HG02588 (cell line): ENCODE measurements at regions not wholly inside any gene's neighbourhood (a gene's known extent, or its start where the extent isn't known, plus 50 kb on each side); places are given as distances from the start of the nearest gene placed in this dataset.
"Not testable (repeated sequence)": the region's sequence is repeated elsewhere in the genome, so short reads cannot be mapped to it uniquely, and the experiment has no call there.

Experiments used
- ATAC-seq: cut with Tn5 transposase; IDR thresholded peaks from one replicate; pipeline ENCODE4 v1.9.1; 2021; ENCODE audit warnings: mild to moderate bottlenecking, moderate library complexity; ENCODE audit not compliant: unreplicated experiment

- no peak for ATAC-seq
These were observed 482.7 kb downstream of the SIPA1L2 start for GRCh38 chr1:232147215-232147614.

- ATAC-seq: no peak
These were observed 483.4 kb downstream of the SIPA1L2 start for GRCh38 chr1:232146514-232146913.

- ATAC-seq: no peak
These were observed 484.2 kb downstream of the SIPA1L2 start for GRCh38 chr1:232145768-232146167.

- ATAC-seq: no peak
These were observed 485.2 kb downstream of the SIPA1L2 start for GRCh38 chr1:232144696-232145230.

- no peak for ATAC-seq
These were observed 486.5 kb downstream of the SIPA1L2 start for GRCh38 chr1:232143315-232143886.

GRCh38 chr1:232142403-232143314 is 487.3 kb downstream of the SIPA1L2 start:
- no peak for ATAC-seq

GRCh38 chr1:232141167-232141448 is 488.8 kb downstream of the SIPA1L2 start:
- not testable (repeated sequence) for ATAC-seq

GRCh38 chr1:232140419-232141166 is 489.3 kb downstream of the SIPA1L2 start:
- ATAC-seq: no peak

- no peak for ATAC-seq
These were observed 490.5 kb downstream of the SIPA1L2 start for GRCh38 chr1:232139444-232139843.

- ATAC-seq: no peak
These were observed 491.9 kb downstream of the SIPA1L2 start for GRCh38 chr1:232138044-232138443.

- ATAC-seq: no peak
These were observed 492.9 kb downstream of the SIPA1L2 start for GRCh38 chr1:232137066-232137465.

- no peak for ATAC-seq
These were observed 493.8 kb downstream of the SIPA1L2 start for GRCh38 chr1:232136136-232136535.

- no peak for ATAC-seq
These were observed 495.6 kb downstream of the SIPA1L2 start for GRCh38 chr1:232134365-232134764.

GRCh38 chr1:232132572-232132971 is 497.4 kb downstream of the SIPA1L2 start:
- ATAC-seq: no peak

GRCh38 chr1:232131715-232132391 is 498.1 kb downstream of the SIPA1L2 start:
- no peak for ATAC-seq

GRCh38 chr1:232130815-232131480 is 499.0 kb downstream of the SIPA1L2 start:
- ATAC-seq: no peak

GRCh38 chr1:232127190-232127589 is 500.6 kb downstream of the DISC1 start:
- no peak for ATAC-seq

GRCh38 chr1:232123775-232124659 is 497.4 kb downstream of the DISC1 start:
- ATAC-seq: no peak

GRCh38 chr1:232117903-232118302 is 491.3 kb downstream of the DISC1 start:
- not testable (repeated sequence) for ATAC-seq
